BJ (cell line): ENCODE measurements at regions not wholly inside any gene's neighbourhood (a gene's known extent, or its start where the extent isn't known, plus 50 kb on each side); places are given as distances from the start of the nearest gene placed in this dataset.

ENCODE experiments used
- CTCF ChIA-PET: fragments of 350-600 bp; formaldehyde crosslinking; extraction: SDS; loops from one replicate; lab custom pipeline; 2021; ENCODE audit warnings: antibody characterized with exemption, inconsistent platforms; lab: Yijun Ruan, JAX
- POLR2A ChIA-PET: fragments of 300-600 bp; sonication (Branson Sonifier 250); formaldehyde crosslinking; extraction: SDS; loops from one replicate; lab custom pipeline; 2021; ENCODE audit warnings: antibody characterized with exemption; lab: Charles Lee
- DNase-seq: peaks from one replicate; pipeline ENCODE4 v3.0.0-alpha.2; 2011; ENCODE audit warnings: low read depth
- H3K27me3 ChIP-seq: 2 replicates; pipeline ENCODE4 v1.6.0; 2011; ENCODE audit warnings: low read length; ENCODE audit not compliant: control insufficient read depth, insufficient read depth
- H3K36me3 ChIP-seq: 2 replicates; pipeline ENCODE4 v1.5.1; 2011; ENCODE audit warnings: low read length; ENCODE audit not compliant: control insufficient read depth, insufficient read depth
- H3K4me3 ChIP-seq: 2 replicates; pipeline ENCODE4 v1.5.1; 2011; ENCODE audit warnings: low read depth, mild to moderate bottlenecking, control low read depth, low read length
- TF ChIP-seq, protein P1 (sequence below): IDR thresholded peaks from 2 replicates; pipeline ENCODE4 v1.5.1; 2011; ENCODE audit warnings: low read depth, mild to moderate bottlenecking, control low read depth, inconsistent platforms, low read length, moderate library complexity; ENCODE audit not compliant: insufficient read depth

DNA sequence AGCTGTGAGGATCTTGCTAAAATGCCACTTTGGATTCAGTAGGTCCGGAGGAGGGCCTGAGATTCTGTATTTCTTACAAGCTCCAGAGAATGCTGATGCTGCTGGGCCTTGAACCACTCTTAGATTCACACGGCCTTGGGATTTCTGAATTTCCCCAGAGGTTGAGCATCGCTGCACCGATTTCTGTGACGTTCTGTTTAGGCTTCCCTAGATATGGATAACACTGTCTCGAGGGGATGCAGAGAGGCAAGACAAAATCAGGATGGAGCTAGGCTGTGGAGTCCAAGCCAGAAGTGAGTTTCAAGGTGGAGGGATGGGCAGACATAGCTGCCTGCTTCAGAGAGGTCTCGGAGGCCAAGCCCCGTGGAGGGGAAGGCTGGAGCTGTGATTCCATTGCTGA, 415.9 kb upstream of the PROX1 start:
- TF ChIP-seq, protein P1, sequence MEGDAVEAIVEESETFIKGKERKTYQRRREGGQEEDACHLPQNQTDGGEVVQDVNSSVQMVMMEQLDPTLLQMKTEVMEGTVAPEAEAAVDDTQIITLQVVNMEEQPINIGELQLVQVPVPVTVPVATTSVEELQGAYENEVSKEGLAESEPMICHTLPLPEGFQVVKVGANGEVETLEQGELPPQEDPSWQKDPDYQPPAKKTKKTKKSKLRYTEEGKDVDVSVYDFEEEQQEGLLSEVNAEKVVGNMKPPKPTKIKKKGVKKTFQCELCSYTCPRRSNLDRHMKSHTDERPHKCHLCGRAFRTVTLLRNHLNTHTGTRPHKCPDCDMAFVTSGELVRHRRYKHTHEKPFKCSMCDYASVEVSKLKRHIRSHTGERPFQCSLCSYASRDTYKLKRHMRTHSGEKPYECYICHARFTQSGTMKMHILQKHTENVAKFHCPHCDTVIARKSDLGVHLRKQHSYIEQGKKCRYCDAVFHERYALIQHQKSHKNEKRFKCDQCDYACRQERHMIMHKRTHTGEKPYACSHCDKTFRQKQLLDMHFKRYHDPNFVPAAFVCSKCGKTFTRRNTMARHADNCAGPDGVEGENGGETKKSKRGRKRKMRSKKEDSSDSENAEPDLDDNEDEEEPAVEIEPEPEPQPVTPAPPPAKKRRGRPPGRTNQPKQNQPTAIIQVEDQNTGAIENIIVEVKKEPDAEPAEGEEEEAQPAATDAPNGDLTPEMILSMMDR, result no peak

DNA sequence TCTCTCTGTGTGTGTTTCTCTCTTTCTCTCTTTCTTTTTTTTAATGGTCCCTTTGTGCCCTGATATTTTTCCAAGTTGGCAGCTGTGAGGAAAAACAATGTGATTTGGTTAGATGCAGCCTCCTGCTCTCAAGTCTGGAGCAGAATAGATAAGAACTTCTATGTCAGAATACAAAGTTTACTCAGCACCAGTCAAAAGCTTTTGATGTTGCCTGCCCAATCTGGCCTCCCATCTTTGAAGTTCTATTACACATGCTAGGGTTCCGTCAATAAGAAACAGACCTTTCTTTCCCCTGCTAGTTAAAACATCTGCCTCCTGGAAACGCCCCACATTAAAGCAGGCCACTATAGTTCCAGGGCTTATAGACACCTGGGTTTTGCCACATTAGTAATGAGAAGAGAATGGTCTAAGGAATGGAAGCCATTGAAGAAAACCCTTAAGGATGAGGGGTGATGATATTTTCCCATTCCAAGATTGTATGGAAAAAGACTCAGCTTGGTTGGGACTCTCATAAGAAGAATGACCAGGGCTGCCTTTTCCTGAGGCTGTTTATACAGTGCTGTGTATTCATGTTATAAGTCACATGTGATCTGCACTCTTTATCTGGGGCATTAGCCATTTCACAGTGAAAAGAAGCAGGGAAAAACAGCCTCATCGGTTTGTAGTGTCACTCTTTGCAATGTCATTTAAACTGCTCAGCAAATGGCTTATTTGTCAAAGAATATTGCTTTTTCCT, 414.7 kb upstream of the PROX1 start:
- TF ChIP-seq, protein P1, result no peak
- POLR2A ChIA-PET, result no interaction called here
- Histone ChIP-seq H3K27me3 (no peaks in the 10 kb centered on the region), H3K36me3 (no peaks in the 10 kb centered on the region), H3K4me3 (no peak overlapping the region)
- DNase-seq, result no peak
- CTCF ChIA-PET, result no interaction called here

More for the DNA sequence above, 415.9 kb upstream of the PROX1 start:
- DNase-seq, result no peak
- Histone ChIP-seq H3K36me3 (no peaks in the 10 kb centered on the region), H3K27me3 (no peaks in the 10 kb centered on the region), H3K4me3 (no peak overlapping the region)
- ChIA-PET POLR2A (no interaction called here), CTCF (no interaction called here)

DNA sequence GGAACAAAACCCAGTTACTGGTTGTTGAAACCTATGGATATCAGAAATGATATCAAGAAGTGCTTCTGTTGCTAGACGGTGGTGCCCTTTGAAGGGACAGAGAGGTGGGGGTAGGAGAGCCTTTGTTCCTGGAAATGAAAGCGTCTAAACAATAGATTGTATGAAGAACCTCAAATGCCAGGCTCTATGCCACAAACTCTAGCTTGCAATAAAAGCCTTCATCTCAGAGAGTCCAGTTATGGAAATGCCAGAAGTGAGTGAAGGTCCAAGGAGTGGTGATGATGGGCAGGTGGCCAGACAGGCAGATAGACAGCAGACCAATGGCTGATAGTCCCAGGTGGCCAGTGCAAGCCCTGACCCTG, 414.1 kb upstream of the PROX1 start:
- DNase-seq, result no peak
- Histone ChIP-seq H3K36me3 (no peaks in the 10 kb centered on the region), H3K27me3 (no peaks in the 10 kb centered on the region), H3K4me3 (no peak overlapping the region)
- CTCF ChIA-PET, result no interaction called here
- POLR2A ChIA-PET, result no interaction called here
- TF ChIP-seq, protein P1, result no peak

DNA sequence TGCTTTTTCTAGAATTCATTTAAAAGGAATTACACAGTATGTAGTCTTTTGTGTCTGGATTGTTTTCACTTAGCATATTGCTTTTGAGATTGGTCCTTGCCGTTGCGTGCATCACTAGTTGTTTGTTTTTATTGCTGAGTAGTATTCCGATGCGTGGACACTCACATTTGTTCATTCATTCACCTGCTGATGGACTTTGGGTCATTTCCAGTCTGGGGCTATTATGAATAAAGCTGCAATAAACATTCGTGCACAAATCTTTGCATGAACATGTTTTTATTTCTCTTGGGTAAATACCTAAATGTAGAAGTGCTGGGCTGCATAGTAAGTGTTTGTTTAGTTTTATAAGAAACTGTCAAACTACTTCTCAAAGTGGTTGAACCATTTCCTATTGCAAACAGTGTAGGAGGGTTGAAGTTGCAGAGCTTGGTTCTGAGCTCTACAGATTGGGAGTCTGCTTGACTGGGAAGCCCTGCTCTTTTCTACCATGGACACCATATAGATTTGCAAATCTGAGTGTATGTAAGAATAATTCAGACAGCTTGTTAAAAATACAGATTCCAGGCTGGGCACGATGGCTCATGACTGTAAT, 404.7 kb upstream of the PROX1 start:
- no peak for DNase-seq
- CTCF ChIA-PET, result no interaction called here
- Histone ChIP-seq H3K27me3 (no peaks in the 10 kb centered on the region), H3K4me3 (no peak overlapping the region), H3K36me3 (no peaks in the 10 kb centered on the region)
- POLR2A ChIA-PET, result no interaction called here
- TF ChIP-seq, protein P1, result no peak

DNA sequence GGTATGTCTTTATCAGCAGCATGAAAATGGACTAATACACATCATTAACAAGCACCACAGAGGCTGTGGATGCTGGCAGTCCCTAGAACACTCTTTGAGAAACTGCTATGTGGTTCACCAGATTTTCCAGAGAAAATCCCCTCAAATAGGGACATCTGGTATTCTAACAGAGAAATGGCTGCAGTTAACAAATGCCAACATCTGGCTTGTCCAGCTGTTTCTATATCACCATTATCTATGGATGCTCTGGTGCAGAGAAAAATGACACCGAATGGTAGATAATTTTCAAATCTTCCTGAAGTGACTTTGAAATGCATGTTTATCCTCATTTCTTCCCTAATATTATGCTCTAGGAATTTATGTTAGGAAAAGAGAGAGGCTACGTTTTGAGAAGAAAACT, 403.5 kb upstream of the PROX1 start:
- no peaks in the 10 kb centered on the region for H3K27me3 ChIP-seq
- POLR2A ChIA-PET, result no interaction called here
- TF ChIP-seq, protein P1, result no peak

More for the DNA sequence above, 403.5 kb upstream of the PROX1 start:
- DNase-seq, result no peak
- CTCF ChIA-PET, result interaction anchor here (1.2 kb wide), 1 partner anchor 15 kb away, joined by 4 read pairs; no protein-coding TSS in a partner anchor
- no peaks in the 10 kb centered on the region for H3K36me3 ChIP-seq
- H3K4me3 ChIP-seq, result no peak overlapping the region
